Panc1 (cell line): ENCODE measurements at regions not wholly inside any gene's neighbourhood (a gene's known extent, or its start where the extent isn't known, plus 50 kb on each side); places are given as distances from the start of the nearest gene placed in this dataset.

Experiments
- ATAC-seq: fragments of 200-7000 bp; cut with Tn5 transposase; 2 replicates; pipeline ENCODE4 v1.9.1; 2020; ENCODE audit warnings: mild to moderate bottlenecking, moderate library complexity
- BruUV-seq: library from RNA; stranded (reverse); fragments of 400-500 nt; replicated peaks from 2 replicates; lab custom pipeline; 2021; lab: Mats Ljungman, UMichigan
- CTCF ChIA-PET: fragments of 300-600 bp; sonication (Branson Sonifier 250); formaldehyde crosslinking; loops from one replicate; lab custom pipeline; 2022; ENCODE audit warnings: antibody characterized with exemption; lab: Charles Lee
- POLR2A ChIA-PET: fragments of 300-600 bp; sonication (Branson Sonifier 250); formaldehyde crosslinking; loops from one replicate; lab custom pipeline; 2022; ENCODE audit warnings: antibody characterized with exemption; lab: Charles Lee
- DNase-seq: peaks from one replicate; pipeline ENCODE4 v3.0.0-alpha.2; 2010; ENCODE audit warnings: low read depth, low spot score
- H3K27ac ChIP-seq: 2 replicates; pipeline ENCODE4 v1.5.1; 2011; ENCODE audit warnings: mild to moderate bottlenecking, low read length, inconsistent platforms
- H3K27me3 ChIP-seq: fragments of 200-500 bp; sonication (Bioruptor generic); 2 replicates; pipeline ENCODE4 v1.6.0; 2014; ENCODE audit warnings: low read length, inconsistent platforms; ENCODE audit not compliant: control insufficient read depth, insufficient read depth
- H3K36me3 ChIP-seq: fragments of 200-500 bp; sonication (Bioruptor generic); 2 replicates; pipeline ENCODE4 v1.5.1; 2014; ENCODE audit warnings: inconsistent platforms, mild to moderate bottlenecking, low read length, moderate library complexity; ENCODE audit not compliant: control insufficient read depth, insufficient read depth
- H3K4me1 ChIP-seq: 2 replicates; pipeline ENCODE4 v1.5.1; 2011; ENCODE audit warnings: inconsistent platforms, mild to moderate bottlenecking, low read length, moderate library complexity; ENCODE audit not compliant: control insufficient read depth, insufficient read depth
- H3K4me3 ChIP-seq, 2 experiments: 2 replicates each; pipeline ENCODE4 v1.5.1; 2011 to 2012; ENCODE audit warnings: low read depth in 2 of 2, low read length in 2 of 2, mild to moderate bottlenecking in 2 of 2, inconsistent platforms in 1 of 2, moderate library complexity in 1 of 2
- H3K9me3 ChIP-seq: fragments of 200-500 bp; sonication (Bioruptor generic); 2 replicates; pipeline ENCODE4 v1.5.1; 2014; ENCODE audit warnings: low read depth, mild to moderate bottlenecking, inconsistent platforms, low read length, moderate library complexity; ENCODE audit not compliant: control insufficient read depth, insufficient read depth
- POLR2AphosphoS5 ChIP-seq: IDR thresholded peaks from 2 replicates; pipeline ENCODE4 v1.6.1; 2012; ENCODE audit warnings: mild to moderate bottlenecking, low read depth, low read length, moderate library complexity
- SIN3A ChIP-seq: IDR thresholded peaks from 2 replicates; pipeline ENCODE4 v1.6.1; 2012; ENCODE audit warnings: low read depth, mild to moderate bottlenecking, low read length, moderate library complexity, borderline replicate concordance; ENCODE audit not compliant: insufficient read depth
- TCF7L2 ChIP-seq: IDR thresholded peaks from 2 replicates; pipeline ENCODE4 v1.6.1; 2011; ENCODE audit warnings: mild to moderate bottlenecking, low read depth, low read length, inconsistent platforms
- in situ Hi-C: cut with HindIII; loops from 2 replicates; pipeline ENCODE4 v1.10.0; 2016; ENCODE audit warnings: low sequenced_read_pairs, low pct_unique_long_range_greater_than_20kb
- intact Hi-C: fragments of 100-400 bp; cut with micrococcal nuclease; formaldehyde crosslinking; loops from one replicate; pipeline ENCODE4 v1.10.0; 2022; ENCODE audit not compliant: unreplicated experiment
- TF ChIP-seq, protein P1 (sequence below), 2 experiments: IDR thresholded peaks; 2 replicates each; pipeline ENCODE4 v1.6.1; 2011 to 2012; ENCODE audit warnings: low read depth in 2 of 2, control low read depth in 1 of 2, low read length in 1 of 2, mild to moderate bottlenecking in 1 of 2, moderate library complexity in 1 of 2; ENCODE audit not compliant: insufficient read depth in 1 of 2
- TF ChIP-seq, protein P2 (sequence below): fragments of 450-650 bp; IDR thresholded peaks from 2 replicates; pipeline ENCODE4 v1.5.1; 2017; ENCODE audit warnings: mild to moderate bottlenecking

DNA sequence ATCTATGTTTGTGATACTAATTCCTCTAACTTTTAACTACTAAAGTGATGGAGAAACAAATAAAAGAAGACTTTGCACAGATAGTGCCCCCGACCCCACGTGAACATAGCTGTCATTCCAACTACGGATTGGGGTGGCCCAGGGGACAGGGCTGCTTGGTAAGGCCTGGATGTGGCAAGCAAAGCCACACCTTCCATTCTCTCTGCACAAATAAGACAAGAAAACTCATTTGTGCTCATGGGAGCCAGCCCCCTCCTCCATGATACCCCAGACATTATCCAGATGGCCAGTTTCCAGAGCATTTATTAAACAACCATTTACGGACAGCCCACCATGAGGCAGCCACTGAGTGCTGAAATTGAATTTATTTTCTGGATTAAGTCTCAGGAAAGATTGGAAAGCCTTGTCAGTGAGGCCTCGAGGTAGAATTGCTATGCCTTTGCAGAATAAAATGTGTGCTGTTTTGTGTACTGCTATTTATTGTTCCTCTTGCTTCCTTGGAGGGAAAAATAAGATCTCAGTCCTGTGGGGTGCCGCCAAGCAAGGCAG lies 151.2 kb downstream of the UNC5CL start:
- Histone ChIP-seq H3K27me3 (no peaks in the 10 kb centered on the region), H3K4me3 (no peak overlapping the region), H3K4me1 (peaks cover 3% of the 10 kb centered on the region; the same call in 1 of the 2 replicates), H3K9me3 (no peaks in the 10 kb centered on the region), H3K27ac (no peak overlapping the region), H3K36me3 (no peaks in the 10 kb centered on the region)
- in situ Hi-C loops = no loop called here
- DNase-seq (no peak), ATAC-seq (no peak)
- BruUV-seq = no TSS peak
- ChIA-PET CTCF (no interaction called here), POLR2A (interaction anchor here (0.5 kb wide), 1 partner anchor 11 kb away, joined by 4 read pairs; no protein-coding TSS in a partner anchor)
- intact Hi-C loops = no loop called here
- no peak for TF ChIP-seq SIN3A
- no peak for TF ChIP-seq TCF7L2
- TF ChIP-seq, protein P1, sequence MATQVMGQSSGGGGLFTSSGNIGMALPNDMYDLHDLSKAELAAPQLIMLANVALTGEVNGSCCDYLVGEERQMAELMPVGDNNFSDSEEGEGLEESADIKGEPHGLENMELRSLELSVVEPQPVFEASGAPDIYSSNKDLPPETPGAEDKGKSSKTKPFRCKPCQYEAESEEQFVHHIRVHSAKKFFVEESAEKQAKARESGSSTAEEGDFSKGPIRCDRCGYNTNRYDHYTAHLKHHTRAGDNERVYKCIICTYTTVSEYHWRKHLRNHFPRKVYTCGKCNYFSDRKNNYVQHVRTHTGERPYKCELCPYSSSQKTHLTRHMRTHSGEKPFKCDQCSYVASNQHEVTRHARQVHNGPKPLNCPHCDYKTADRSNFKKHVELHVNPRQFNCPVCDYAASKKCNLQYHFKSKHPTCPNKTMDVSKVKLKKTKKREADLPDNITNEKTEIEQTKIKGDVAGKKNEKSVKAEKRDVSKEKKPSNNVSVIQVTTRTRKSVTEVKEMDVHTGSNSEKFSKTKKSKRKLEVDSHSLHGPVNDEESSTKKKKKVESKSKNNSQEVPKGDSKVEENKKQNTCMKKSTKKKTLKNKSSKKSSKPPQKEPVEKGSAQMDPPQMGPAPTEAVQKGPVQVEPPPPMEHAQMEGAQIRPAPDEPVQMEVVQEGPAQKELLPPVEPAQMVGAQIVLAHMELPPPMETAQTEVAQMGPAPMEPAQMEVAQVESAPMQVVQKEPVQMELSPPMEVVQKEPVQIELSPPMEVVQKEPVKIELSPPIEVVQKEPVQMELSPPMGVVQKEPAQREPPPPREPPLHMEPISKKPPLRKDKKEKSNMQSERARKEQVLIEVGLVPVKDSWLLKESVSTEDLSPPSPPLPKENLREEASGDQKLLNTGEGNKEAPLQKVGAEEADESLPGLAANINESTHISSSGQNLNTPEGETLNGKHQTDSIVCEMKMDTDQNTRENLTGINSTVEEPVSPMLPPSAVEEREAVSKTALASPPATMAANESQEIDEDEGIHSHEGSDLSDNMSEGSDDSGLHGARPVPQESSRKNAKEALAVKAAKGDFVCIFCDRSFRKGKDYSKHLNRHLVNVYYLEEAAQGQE (IDR thresholded peaks at IDR 0.05; ENCODE audit: insufficient read depth in 1 of 2, low read depth in 2 of 2, low read length in 1 of 2) = no peak
- TF ChIP-seq, protein P2, sequence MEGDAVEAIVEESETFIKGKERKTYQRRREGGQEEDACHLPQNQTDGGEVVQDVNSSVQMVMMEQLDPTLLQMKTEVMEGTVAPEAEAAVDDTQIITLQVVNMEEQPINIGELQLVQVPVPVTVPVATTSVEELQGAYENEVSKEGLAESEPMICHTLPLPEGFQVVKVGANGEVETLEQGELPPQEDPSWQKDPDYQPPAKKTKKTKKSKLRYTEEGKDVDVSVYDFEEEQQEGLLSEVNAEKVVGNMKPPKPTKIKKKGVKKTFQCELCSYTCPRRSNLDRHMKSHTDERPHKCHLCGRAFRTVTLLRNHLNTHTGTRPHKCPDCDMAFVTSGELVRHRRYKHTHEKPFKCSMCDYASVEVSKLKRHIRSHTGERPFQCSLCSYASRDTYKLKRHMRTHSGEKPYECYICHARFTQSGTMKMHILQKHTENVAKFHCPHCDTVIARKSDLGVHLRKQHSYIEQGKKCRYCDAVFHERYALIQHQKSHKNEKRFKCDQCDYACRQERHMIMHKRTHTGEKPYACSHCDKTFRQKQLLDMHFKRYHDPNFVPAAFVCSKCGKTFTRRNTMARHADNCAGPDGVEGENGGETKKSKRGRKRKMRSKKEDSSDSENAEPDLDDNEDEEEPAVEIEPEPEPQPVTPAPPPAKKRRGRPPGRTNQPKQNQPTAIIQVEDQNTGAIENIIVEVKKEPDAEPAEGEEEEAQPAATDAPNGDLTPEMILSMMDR = no peak
- no peak for TF ChIP-seq POLR2AphosphoS5

DNA sequence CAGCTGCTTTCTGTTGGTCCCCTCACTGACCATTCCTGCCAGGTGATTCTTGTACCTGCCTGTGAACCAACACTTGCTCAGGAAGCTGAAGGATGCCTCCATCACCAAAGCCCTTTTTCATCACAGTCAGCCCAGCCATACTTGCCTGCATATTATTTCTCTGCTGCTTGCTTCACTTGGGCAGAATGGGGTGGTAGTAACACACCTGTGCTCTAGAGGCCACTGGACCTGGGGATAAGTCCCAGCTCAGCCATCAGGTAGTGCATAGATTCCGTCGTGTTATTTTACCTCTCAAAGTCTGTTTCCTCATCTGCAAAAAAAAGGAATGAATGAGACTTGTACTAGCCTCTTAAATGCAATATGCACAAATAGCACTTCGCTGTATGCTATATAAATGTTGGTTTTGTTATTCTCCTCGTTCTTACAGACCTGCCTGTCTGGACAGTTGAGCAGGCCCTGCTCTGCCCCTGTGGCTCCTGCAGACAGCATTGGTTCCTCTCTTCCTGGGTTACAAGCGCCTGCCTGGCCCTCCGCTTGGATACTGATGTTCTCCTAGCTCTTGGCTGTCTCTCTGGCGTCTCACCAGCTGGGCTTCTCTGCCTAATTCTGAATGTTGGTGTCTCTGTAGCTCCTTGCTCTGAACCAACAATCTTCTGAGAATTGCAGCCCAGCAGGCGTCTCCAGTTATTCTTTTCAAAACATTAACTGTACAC lies 151.8 kb downstream of the UNC5CL start:
- ChIA-PET CTCF (no interaction called here), POLR2A (no interaction called here)
- no peak overlapping the region for H3K27ac ChIP-seq
- no peaks in the 10 kb centered on the region for H3K36me3 ChIP-seq
- in situ Hi-C loops (no loop called here), intact Hi-C loops (no loop called here)
- ATAC-seq = no peak; the same call in 1 of the 2 replicates
- no TSS peak for BruUV-seq
- TF ChIP-seq TCF7L2 (no peak), SIN3A (no peak), POLR2AphosphoS5 (no peak)
- TF ChIP-seq, protein P2 = no peak
- TF ChIP-seq, protein P1 (IDR thresholded peaks at IDR 0.05; ENCODE audit: insufficient read depth in 1 of 2, low read depth in 2 of 2, low read length in 1 of 2) = no peak
- H3K9me3 ChIP-seq = no peaks in the 10 kb centered on the region
- no peak for DNase-seq
- H3K4me1 ChIP-seq = peaks cover 3% of the 10 kb centered on the region; the same call in 1 of the 2 replicates
- no peak overlapping the region for H3K4me3 ChIP-seq
- no peaks in the 10 kb centered on the region for H3K27me3 ChIP-seq
